NCI-H345 treated with DMSO at 0.1 percent for 48 hours (cell line): ENCODE measurements at regions not wholly inside any gene's neighbourhood (a gene's known extent, or its start where the extent isn't known, plus 50 kb on each side); places are given as distances from the start of the nearest gene placed in this dataset.
A peak's percentile ranks its signal among the peaks of the same experiment; 100 is the strongest.
"Not testable (repeated sequence)": the region's sequence is repeated elsewhere in the genome, so short reads cannot be mapped to it uniquely, and the experiment has no call there.

Source experiments
- DNase-seq: peaks from one replicate; lab custom pipeline; 2025; ENCODE audit not compliant: unreplicated experiment; lab: John Stamatoyannopoulos, UW

GRCh38 chr3:165521131-165521871 lies 315.9 kb downstream of the BCHE start:
- DNase-seq: no peak

GRCh38 chr3:165519687-165520086 lies 317.5 kb downstream of the BCHE start:
- no peak for DNase-seq

- no peak for DNase-seq
Measured at GRCh38 chr3:165518346-165518745, 318.9 kb downstream of the BCHE start.

- DNase-seq: no peak
Measured at GRCh38 chr3:165513715-165514701, 317.8 kb upstream of the SLITRK3 start.

GRCh38 chr3:165507576-165507975 lies 311.4 kb upstream of the SLITRK3 start:
- no peak for DNase-seq

- no peak for DNase-seq
Measured at GRCh38 chr3:165507060-165507459, 310.9 kb upstream of the SLITRK3 start.

GRCh38 chr3:165505657-165506056 lies 309.5 kb upstream of the SLITRK3 start:
- DNase-seq: no peak

- no peak for DNase-seq
Measured at GRCh38 chr3:165504554-165504953, 308.4 kb upstream of the SLITRK3 start.

- DNase-seq: peak; percentile 16
Measured at GRCh38 chr3:165503825-165504224, 307.6 kb upstream of the SLITRK3 start.

GRCh38 chr3:165503346-165503745 lies 307.2 kb upstream of the SLITRK3 start:
- no peak for DNase-seq

GRCh38 chr3:165502707-165503106 lies 306.5 kb upstream of the SLITRK3 start:
- DNase-seq: no peak

GRCh38 chr3:165498742-165499141 lies 302.6 kb upstream of the SLITRK3 start:
- not testable (repeated sequence) for DNase-seq

- DNase-seq: no peak
Measured at GRCh38 chr3:165491487-165491886, 295.3 kb upstream of the SLITRK3 start.

GRCh38 chr3:165476399-165477060 lies 280.3 kb upstream of the SLITRK3 start:
- no peak for DNase-seq

GRCh38 chr3:165466856-165467255 lies 270.7 kb upstream of the SLITRK3 start:
- DNase-seq: no peak

- no peak for DNase-seq
Measured at GRCh38 chr3:165464736-165465135, 268.6 kb upstream of the SLITRK3 start.

- no peak for DNase-seq
Measured at GRCh38 chr3:165463531-165463930, 267.3 kb upstream of the SLITRK3 start.

- no peak for DNase-seq
Measured at GRCh38 chr3:165462636-165463334, 266.6 kb upstream of the SLITRK3 start.

GRCh38 chr3:165459924-165460835 lies 264.0 kb upstream of the SLITRK3 start:
- no peak for DNase-seq

- no peak for DNase-seq
Measured at GRCh38 chr3:165459111-165459510, 262.9 kb upstream of the SLITRK3 start.
